Keratinocyte (primary cell): ENCODE measurements at regions not wholly inside any gene's neighbourhood (a gene's known extent, or its start where the extent isn't known, plus 50 kb on each side); places are given as distances from the start of the nearest gene placed in this dataset.

Experiments
- DNase-seq: peaks from one replicate; pipeline ENCODE4 v3.0.0-alpha.2; 2011; ENCODE audit warnings: low read depth, missing footprints, low spot score
- FAIRE-seq: peaks from 2 replicates; lab custom pipeline; 2011; peaks lifted over from hg19 to GRCh38; lab: Jason Lieb, UNC
- H2AFZ ChIP-seq: 2 replicates; pipeline ENCODE4 v1.6.0; 2012; ENCODE audit warnings: low read length, control low read depth, inconsistent platforms; ENCODE audit not compliant: control insufficient read depth
- H3K27ac ChIP-seq: 2 replicates; pipeline ENCODE4 v1.5.1; 2011; ENCODE audit warnings: low read length; ENCODE audit not compliant: control insufficient read depth, insufficient read depth
- H3K27me3 ChIP-seq: 3 replicates; pipeline ENCODE4 v1.6.0; 2011; ENCODE audit warnings: low read length; ENCODE audit not compliant: control insufficient read depth, insufficient read depth; ENCODE audit errors: extremely low read depth
- H3K36me3 ChIP-seq, 2 experiments: 2 replicates in 1 of 2; 3 replicates in 1 of 2; pipeline ENCODE4 v1.5.1; 2011; ENCODE audit warnings: low read length in 2 of 2, mild to moderate bottlenecking in 1 of 2; ENCODE audit not compliant: control insufficient read depth in 2 of 2, insufficient read depth in 2 of 2; ENCODE audit errors: extremely low read depth in 1 of 2
- H3K4me1 ChIP-seq: 3 replicates; pipeline ENCODE4 v1.5.1; 2011; ENCODE audit warnings: low read length; ENCODE audit not compliant: control insufficient read depth, insufficient read depth; ENCODE audit errors: extremely low read depth
- H3K4me2 ChIP-seq: 3 replicates; pipeline ENCODE4 v1.6.0; 2011; ENCODE audit warnings: low read depth, low read length; ENCODE audit not compliant: control insufficient read depth, insufficient read depth; ENCODE audit errors: extremely low read depth
- H3K4me3 ChIP-seq, 3 experiments: fragments of 200-600 bp in 1 of 3; sonication (generic) in 1 of 3; 2 replicates in 2 of 3; 3 replicates in 1 of 3; pipeline ENCODE4 v1.5.1; 2011 to 2016; ENCODE audit warnings: low read length in 3 of 3, mild to moderate bottlenecking in 3 of 3, control low read depth in 2 of 3, inconsistent platforms in 1 of 3, low read depth in 1 of 3, mixed read lengths in 1 of 3, mixed run types in 1 of 3, moderate library complexity in 1 of 3; ENCODE audit not compliant: control insufficient read depth in 2 of 3, insufficient read depth in 2 of 3; ENCODE audit errors: extremely low read depth in 1 of 3
- H3K79me2 ChIP-seq: 2 replicates; pipeline ENCODE4 v1.6.0; 2012; ENCODE audit warnings: low read length; ENCODE audit not compliant: control insufficient read depth, insufficient read depth
- H3K9ac ChIP-seq: 3 replicates; pipeline ENCODE4 v1.6.0; 2011; ENCODE audit warnings: low read length; ENCODE audit not compliant: control insufficient read depth, insufficient read depth; ENCODE audit errors: extremely low read depth
- H3K9me1 ChIP-seq: 3 replicates; pipeline ENCODE4 v1.6.0; 2011; ENCODE audit warnings: low read length; ENCODE audit not compliant: control insufficient read depth, insufficient read depth; ENCODE audit errors: extremely low read depth
- H3K9me3 ChIP-seq: 2 replicates; pipeline ENCODE4 v1.5.1; 2012; ENCODE audit warnings: low read depth, low read length; ENCODE audit not compliant: control insufficient read depth
- H4K20me1 ChIP-seq: 3 replicates; pipeline ENCODE4 v1.6.0; 2011; ENCODE audit warnings: low read length; ENCODE audit not compliant: control insufficient read depth, insufficient read depth; ENCODE audit errors: extremely low read depth
- EZH2 ChIP-seq: IDR thresholded peaks from one replicate; pipeline ENCODE4 v1.6.1; 2012; ENCODE audit warnings: inconsistent platforms, mild to moderate bottlenecking, low read length, moderate library complexity
- dilution Hi-C: fragments of 300-500 bp; cut with MboI; formaldehyde crosslinking; loops from one replicate; pipeline ENCODE4 v1.7.0; 2020; ENCODE audit warnings: low sequenced_read_pairs; ENCODE audit not compliant: extremely low pct_ligation_motif_present
- TF ChIP-seq, protein P1 (sequence below), 3 experiments: IDR thresholded peaks in 1 of 3; conservative IDR thresholded peaks in 1 of 3; optimal IDR thresholded peaks in 1 of 3; 2 replicates in 2 of 3; 3 replicates in 1 of 3; pipeline versions ENCODE3 to v1.5.1; 2011; ENCODE audit warnings: low read length in 3 of 3, mild to moderate bottlenecking in 3 of 3, moderate library complexity in 2 of 3, control low read depth in 1 of 3, inconsistent platforms in 1 of 3; ENCODE audit not compliant: insufficient read depth in 2 of 3; ENCODE audit errors: extremely low read depth in 1 of 3

DNA sequence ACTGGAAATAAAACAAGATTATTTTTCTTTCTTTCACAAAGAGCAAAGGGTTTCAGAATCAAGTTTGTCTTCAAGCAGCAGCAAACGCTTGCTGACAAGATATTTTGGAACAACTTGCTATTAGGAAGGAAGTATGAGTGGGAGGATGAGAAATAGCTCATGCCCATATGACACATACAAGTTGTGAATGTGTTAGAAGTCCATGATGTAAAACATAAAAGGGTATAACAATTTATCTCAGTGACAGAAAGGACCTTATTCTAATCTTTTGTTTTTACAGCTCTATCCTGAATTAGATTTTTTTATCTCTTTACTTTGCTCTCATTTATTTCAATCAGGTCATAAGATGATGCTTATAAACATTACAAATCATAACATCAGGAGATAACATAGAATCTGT lies 516.6 kb upstream of the MEF2C start:
- no peaks in the 10 kb centered on the region for H3K9me1 ChIP-seq
- H3K27me3 ChIP-seq = no peaks in the 10 kb centered on the region
- no peaks in the 10 kb centered on the region for H3K9me3 ChIP-seq
- H3K36me3 ChIP-seq = no peaks in the 10 kb centered on the region
- no peak overlapping the region for H3K27ac ChIP-seq
- no peaks in the 10 kb centered on the region for H3K79me2 ChIP-seq
- H3K4me1 ChIP-seq = no peaks in the 10 kb centered on the region
- no peak overlapping the region for H2AFZ ChIP-seq
- no peak for TF ChIP-seq EZH2
- TF ChIP-seq, protein P1, sequence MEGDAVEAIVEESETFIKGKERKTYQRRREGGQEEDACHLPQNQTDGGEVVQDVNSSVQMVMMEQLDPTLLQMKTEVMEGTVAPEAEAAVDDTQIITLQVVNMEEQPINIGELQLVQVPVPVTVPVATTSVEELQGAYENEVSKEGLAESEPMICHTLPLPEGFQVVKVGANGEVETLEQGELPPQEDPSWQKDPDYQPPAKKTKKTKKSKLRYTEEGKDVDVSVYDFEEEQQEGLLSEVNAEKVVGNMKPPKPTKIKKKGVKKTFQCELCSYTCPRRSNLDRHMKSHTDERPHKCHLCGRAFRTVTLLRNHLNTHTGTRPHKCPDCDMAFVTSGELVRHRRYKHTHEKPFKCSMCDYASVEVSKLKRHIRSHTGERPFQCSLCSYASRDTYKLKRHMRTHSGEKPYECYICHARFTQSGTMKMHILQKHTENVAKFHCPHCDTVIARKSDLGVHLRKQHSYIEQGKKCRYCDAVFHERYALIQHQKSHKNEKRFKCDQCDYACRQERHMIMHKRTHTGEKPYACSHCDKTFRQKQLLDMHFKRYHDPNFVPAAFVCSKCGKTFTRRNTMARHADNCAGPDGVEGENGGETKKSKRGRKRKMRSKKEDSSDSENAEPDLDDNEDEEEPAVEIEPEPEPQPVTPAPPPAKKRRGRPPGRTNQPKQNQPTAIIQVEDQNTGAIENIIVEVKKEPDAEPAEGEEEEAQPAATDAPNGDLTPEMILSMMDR (optimal IDR thresholded peaks at IDR 0.05 in 1 of 3, IDR thresholded peaks at IDR 0.05 in 1 of 3, conservative IDR thresholded peaks at IDR 0.05 in 1 of 3; ENCODE audit: extremely low read depth in 1 of 3, insufficient read depth in 2 of 3, low read length in 3 of 3) = no peak
- H3K4me2 ChIP-seq = no peak overlapping the region
- no peak for DNase-seq
- no peak overlapping the region for H3K4me3 ChIP-seq
- no peak for FAIRE-seq
- dilution Hi-C loops = no loop called here
- H3K9ac ChIP-seq = no peak overlapping the region
- H4K20me1 ChIP-seq = no peaks in the 10 kb centered on the region

DNA sequence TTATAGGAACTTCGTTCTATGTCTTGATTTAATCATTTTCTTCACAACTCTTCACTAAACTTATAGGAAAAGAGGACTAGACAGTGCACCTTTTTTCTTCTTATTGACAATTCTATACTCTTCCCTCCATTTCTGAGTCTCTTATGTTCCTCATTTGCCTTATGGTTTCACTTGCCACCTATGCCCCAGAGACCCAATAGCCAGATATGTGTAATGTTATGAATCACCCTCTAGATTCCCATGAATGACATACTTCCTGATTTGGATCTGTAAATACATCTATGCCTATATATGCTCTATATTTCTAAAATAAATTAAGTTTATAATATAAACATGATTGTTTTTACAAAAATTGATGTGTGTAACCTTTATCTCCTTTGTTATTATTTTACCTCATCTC lies 514.1 kb upstream of the MEF2C start:
- no peaks in the 10 kb centered on the region for H3K36me3 ChIP-seq
- H3K4me1 ChIP-seq = no peaks in the 10 kb centered on the region
- no peak for FAIRE-seq
- TF ChIP-seq, protein P1 (optimal IDR thresholded peaks at IDR 0.05 in 1 of 3, IDR thresholded peaks at IDR 0.05 in 1 of 3, conservative IDR thresholded peaks at IDR 0.05 in 1 of 3; ENCODE audit: extremely low read depth in 1 of 3, insufficient read depth in 2 of 3, low read length in 3 of 3) = no peak
- TF ChIP-seq EZH2 = no peak
- no peaks in the 10 kb centered on the region for H4K20me1 ChIP-seq
- no peaks in the 10 kb centered on the region for H3K9me1 ChIP-seq
- dilution Hi-C loops = no loop called here
- no peaks in the 10 kb centered on the region for H3K27me3 ChIP-seq
- DNase-seq = no peak
- H3K9me3 ChIP-seq = no peaks in the 10 kb centered on the region
- no peak overlapping the region for H3K9ac ChIP-seq
- no peak overlapping the region for H2AFZ ChIP-seq
- H3K79me2 ChIP-seq = no peaks in the 10 kb centered on the region
- H3K4me3 ChIP-seq = no peak overlapping the region
- no peak overlapping the region for H3K27ac ChIP-seq
- H3K4me2 ChIP-seq = no peak overlapping the region
